GM23338 (cell line): ENCODE measurements at regions not wholly inside any gene's neighbourhood (a gene's known extent, or its start where the extent isn't known, plus 50 kb on each side); places are given as distances from the start of the nearest gene placed in this dataset.

Experiments
- CREB1 ChIP-seq: fragments of 250-450 bp; sonication (Bioruptor Pico); IDR thresholded peaks from 2 replicates; pipeline ENCODE4 v1.5.0; 2020; ENCODE audit warnings: low read depth, mild to moderate bottlenecking, moderate library complexity
- CTCF ChIP-seq, 2 experiments: fragments of 200-600 bp in 1 of 2; sonication (generic) in 1 of 2; conservative IDR thresholded peaks; 2 replicates each; pipeline versions ENCODE4 v1.5.1 to v1.6.1; 2016 to 2017; ENCODE audit warnings: antibody characterized with exemption in 2 of 2, low read depth in 2 of 2, mild to moderate bottlenecking in 2 of 2, moderate library complexity in 1 of 2
- ETS1 ChIP-seq: IDR thresholded peaks from 2 replicates; pipeline ENCODE4 v1.6.1; 2016; ENCODE audit warnings: antibody characterized with exemption
- EZH2 ChIP-seq: fragments of 200-600 bp; sonication (generic); IDR thresholded peaks from one replicate; pipeline ENCODE4 v1.8.0; 2017; ENCODE audit warnings: antibody characterized with exemption, mild to moderate bottlenecking, low read depth; ENCODE audit not compliant: unreplicated experiment
- EZH2phosphoT487 ChIP-seq: fragments of 200-600 bp; sonication (generic); IDR thresholded peaks from one replicate; pipeline ENCODE4 v1.8.1; 2018; ENCODE audit warnings: antibody characterized with exemption; ENCODE audit not compliant: unreplicated experiment
- JUNB ChIP-seq: IDR thresholded peaks from one replicate; pipeline ENCODE4 v1.6.1; 2016; ENCODE audit warnings: antibody characterized with exemption; ENCODE audit not compliant: unreplicated experiment
- NANOG ChIP-seq: IDR thresholded peaks from 2 replicates; pipeline ENCODE4 v1.6.1; 2016; ENCODE audit warnings: antibody characterized with exemption, borderline replicate concordance
- POLR2AphosphoS5 ChIP-seq: IDR thresholded peaks from 2 replicates; pipeline ENCODE4 v1.6.1; 2016; ENCODE audit warnings: antibody characterized with exemption, low read depth
- REST ChIP-seq: IDR thresholded peaks from one replicate; pipeline ENCODE4 v1.6.1; 2018; ENCODE audit warnings: antibody characterized with exemption; ENCODE audit not compliant: unreplicated experiment
- STAT1 ChIP-seq: IDR thresholded peaks from one replicate; pipeline ENCODE4 v1.6.1; 2016; ENCODE audit warnings: antibody characterized with exemption; ENCODE audit not compliant: unreplicated experiment
- ZNF114 ChIP-seq: fragments of 250-450 bp; sonication (Bioruptor Pico); IDR thresholded peaks from 2 replicates; pipeline ENCODE4 v1.5.0; 2020; ENCODE audit warnings: mild to moderate bottlenecking, moderate library complexity
- ZNF331 ChIP-seq: fragments of 250-450 bp; sonication (Bioruptor Pico); IDR thresholded peaks from 2 replicates; pipeline ENCODE4 v1.5.0; 2020; ENCODE audit warnings: low read depth, mild to moderate bottlenecking, moderate library complexity
- ZNF462 ChIP-seq: fragments of 250-450 bp; sonication (Bioruptor Pico); IDR thresholded peaks from 2 replicates; pipeline ENCODE4 v1.5.0; 2020; ENCODE audit warnings: mild to moderate bottlenecking, moderate library complexity

- no peak for TF ChIP-seq NANOG
- TF ChIP-seq CTCF (conservative IDR thresholded peaks at IDR 0.05; ENCODE audit: low read depth in 2 of 2) = no peak
- no peak for TF ChIP-seq EZH2phosphoT487
- no peak for TF ChIP-seq EZH2
- TF ChIP-seq CREB1 = no peak
- no peak for TF ChIP-seq ETS1
- no peak for TF ChIP-seq ZNF331 (CRISPR knock-in tag)
- no peak for TF ChIP-seq ZNF462
- no peak for TF ChIP-seq POLR2AphosphoS5
- no peak for TF ChIP-seq REST
- TF ChIP-seq JUNB = no peak
- TF ChIP-seq ZNF114 = no peak
- TF ChIP-seq STAT1 = no peak
Observed at GRCh38 chr20:22789676-22790075, 205.3 kb upstream of the FOXA2 start.
